GM19035 (cell line): ENCODE measurements at regions not wholly inside any gene's neighbourhood (a gene's known extent, or its start where the extent isn't known, plus 50 kb on each side); places are given as distances from the start of the nearest gene placed in this dataset.

ENCODE experiments used
- ATAC-seq: cut with Tn5 transposase; IDR thresholded peaks from one replicate; pipeline ENCODE4 v1.9.1; 2021; ENCODE audit not compliant: unreplicated experiment

GRCh38 chr10:83926606-83927005, 212.7 kb upstream of the GHITM start:
- ATAC-seq = no peak

GRCh38 chr10:83927166-83927565, 212.1 kb upstream of the GHITM start:
- no peak for ATAC-seq

DNA sequence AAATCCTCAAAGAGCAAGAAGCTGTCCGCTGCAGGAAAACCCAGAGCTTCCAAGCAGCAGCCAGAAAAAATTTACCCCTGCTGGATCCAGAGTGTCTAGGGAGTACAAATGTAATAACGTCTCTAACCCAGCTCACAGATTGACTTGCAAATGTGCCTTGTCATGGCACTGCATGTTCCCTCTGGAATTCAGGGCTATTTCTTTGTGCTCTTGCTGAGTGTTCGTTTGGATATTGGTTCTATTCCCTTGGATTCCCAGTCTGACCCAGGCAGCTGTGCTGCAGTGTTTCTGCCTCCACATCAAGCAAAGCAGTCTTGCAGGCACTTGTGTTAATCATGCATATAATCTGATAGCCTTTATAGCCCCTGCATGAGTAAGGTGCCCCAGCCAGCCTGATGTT, 209.9 kb upstream of the GHITM start:
- ATAC-seq = no peak

DNA sequence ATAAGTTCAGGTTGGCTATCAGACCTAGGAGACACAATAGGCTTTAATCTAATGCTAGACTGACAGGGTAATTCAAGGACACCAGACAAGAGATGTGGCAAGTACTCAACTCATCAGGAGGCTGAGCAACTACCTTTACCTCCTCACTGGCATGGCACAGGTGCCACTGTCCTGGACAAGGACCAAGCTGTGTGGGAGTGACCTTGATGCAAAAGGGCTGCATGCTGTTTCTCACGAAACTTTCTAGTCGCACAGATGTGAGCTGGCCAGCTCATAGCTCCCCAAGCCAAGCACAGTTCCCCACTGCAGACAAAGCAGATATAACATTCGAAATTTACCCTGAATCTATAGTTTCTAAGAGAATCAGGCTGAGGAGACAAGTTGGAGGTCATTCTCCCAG, 207.6 kb upstream of the GHITM start:
- no peak for ATAC-seq

GRCh38 chr10:83932245-83932644, 207.1 kb upstream of the GHITM start:
- ATAC-seq = no peak

GRCh38 chr10:83934062-83934461, 205.2 kb upstream of the GHITM start:
- ATAC-seq = no peak

- ATAC-seq = no peak
Measured at GRCh38 chr10:83934641-83935338, 204.5 kb upstream of the GHITM start.

GRCh38 chr10:83935339-83935736, 204.0 kb upstream of the GHITM start:
- no peak for ATAC-seq

DNA sequence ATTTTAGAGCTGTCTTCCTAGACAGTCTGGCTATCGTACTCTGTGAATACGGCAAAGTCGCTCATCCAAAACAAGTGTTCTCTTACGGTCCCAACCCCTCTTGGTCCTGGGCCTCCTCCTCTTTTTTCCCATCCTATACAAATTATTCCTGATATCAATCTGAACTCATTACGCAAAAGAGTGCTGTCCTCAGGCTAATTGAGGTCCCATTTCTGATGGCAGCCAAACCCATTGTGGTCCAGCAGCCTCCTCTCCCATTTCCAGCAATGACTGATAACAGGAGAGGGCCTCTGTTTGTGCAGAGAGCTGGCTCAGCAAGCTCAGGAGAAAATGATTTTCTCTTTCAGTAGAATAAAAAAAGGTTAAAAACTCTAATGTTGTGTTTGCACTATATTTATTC, 203.4 kb upstream of the GHITM start:
- no peak for ATAC-seq

DNA sequence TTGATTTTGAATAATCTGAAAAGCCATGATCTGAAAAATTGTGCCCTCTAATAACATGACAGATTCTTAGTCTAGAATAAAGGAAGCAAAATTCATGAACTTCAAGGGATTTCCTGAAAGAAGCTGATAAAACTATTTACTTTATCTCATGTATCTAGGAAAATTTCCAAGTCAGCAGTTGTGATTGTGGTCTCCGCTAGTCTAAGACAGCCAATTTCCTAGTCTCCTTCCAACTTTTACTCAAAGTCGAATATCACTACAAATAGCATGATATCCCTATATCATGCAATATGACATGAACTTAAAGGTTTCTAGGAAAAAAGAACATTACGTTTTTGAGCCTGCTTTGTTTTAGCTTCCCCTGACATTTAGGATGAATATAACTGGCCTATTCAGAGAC, 202.1 kb upstream of the GHITM start:
- ATAC-seq = no peak

- no peak for ATAC-seq
Measured at GRCh38 chr10:83937826-83938225, 201.5 kb upstream of the GHITM start.

GRCh38 chr10:83941189-83941588, 198.1 kb upstream of the GHITM start:
- no peak for ATAC-seq

DNA sequence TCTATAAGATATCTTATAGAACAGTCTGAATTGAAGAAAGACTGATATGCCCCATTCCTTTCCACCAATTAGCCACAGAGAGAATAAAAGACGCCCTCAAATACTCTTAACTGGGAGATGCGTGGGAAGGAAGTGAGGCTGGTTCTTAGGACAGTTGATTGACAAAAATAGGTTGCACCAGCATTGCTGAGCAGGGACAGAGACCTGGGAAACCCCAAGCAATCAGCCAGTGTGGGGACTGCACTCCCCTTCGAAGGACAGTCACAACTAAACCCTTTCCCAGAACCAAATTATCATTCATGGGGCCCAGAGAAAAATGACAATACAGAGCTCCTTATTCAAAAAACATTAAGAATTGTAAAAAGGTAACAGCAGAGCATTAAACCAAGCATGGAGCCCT, 196.9 kb upstream of the GHITM start:
- no peak for ATAC-seq

DNA sequence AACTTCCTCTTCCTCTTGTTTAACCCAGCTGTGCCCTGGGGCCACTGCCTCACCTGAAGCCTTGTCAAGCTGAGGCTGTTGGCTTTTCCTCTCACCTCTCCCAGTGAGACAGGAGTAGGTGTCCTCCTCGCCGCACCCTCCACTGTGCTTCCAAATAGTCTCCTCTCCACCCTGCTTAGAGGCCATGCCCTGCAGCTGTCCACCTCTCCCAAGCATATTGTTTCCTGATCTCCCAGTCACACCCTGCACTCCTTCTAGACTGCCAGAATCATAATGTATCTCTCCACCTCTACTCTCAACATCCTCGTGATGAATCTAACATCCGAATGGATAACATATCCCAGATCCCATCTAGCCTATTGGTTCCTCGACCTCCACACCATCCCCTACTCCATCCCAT, 196.3 kb upstream of the GHITM start:
- ATAC-seq = no peak

DNA sequence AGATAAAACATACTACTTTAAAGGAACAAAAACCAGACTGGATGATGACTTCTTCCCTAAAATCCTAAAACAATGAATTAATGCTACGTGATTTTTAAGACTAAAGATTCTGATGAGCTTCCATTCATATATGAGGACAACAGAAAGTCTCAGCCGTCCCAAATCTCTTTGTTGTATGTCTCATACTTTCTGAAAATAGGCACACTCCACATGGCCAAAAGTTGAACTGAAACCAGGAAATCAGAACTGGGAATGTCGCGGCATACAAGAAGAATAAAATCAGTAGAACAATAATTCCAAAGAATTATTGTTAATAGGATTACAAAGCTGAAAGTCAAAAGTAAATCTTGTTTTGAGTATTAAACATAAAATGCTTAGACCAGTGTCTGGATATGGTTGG, 195.4 kb upstream of the GHITM start:
- no peak for ATAC-seq

DNA sequence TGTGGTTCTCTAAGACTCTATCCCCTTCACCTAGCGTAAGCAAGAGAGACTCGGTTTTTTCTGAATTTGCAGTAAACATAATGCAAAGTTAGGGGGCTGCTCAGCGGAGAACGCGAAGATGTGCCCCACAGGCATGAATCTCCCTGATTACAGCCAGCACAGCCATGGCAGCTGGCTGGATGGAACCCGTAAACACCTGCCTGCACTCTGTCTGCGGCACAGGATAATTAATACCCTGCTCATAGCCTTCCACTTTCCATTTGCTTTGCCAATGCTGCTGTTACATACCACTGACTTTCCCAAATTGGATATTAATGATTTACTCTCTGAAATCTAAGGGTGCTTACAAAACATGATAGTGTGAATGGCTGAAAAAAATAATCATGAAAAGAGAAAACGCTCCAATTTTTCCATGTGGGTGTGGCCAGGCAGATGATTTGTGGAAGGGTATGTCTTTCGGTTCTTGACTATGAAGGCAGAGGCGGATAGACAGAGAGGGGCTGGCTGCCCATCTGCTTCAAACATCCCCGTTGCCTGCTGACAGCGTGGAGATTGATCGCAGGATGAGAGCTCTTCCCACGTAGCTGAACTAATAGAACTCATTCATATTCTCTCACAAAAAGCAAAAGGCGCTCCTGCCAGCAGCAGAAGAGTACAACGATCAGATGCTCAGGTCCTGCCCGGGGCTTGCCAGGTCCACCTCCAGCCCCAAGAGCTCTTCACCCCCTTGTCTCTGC, 193.2 kb upstream of the GHITM start:
- no peak for ATAC-seq

- ATAC-seq = no peak
Measured at GRCh38 chr10:83952314-83952713, 187.0 kb upstream of the GHITM start.

DNA sequence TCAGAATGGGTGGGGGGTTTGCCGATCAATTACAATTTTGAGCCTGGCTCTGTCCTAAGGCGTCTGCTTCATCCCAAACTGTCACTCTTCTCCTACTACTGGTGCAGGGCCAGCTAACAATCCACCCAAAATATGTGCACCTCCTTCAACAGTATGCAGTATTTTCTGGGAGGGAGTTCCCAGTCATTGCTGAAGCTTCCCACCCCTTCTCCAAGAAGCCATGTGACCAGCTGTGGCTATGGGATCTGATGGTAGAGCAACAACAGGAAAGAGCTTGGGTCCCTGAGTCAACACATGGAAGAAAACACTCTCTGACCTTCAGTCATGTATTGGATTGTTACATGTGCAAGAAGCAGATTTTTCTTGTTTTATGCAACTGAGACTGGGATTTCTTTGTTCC, 185.7 kb upstream of the GHITM start:
- ATAC-seq = no peak

DNA sequence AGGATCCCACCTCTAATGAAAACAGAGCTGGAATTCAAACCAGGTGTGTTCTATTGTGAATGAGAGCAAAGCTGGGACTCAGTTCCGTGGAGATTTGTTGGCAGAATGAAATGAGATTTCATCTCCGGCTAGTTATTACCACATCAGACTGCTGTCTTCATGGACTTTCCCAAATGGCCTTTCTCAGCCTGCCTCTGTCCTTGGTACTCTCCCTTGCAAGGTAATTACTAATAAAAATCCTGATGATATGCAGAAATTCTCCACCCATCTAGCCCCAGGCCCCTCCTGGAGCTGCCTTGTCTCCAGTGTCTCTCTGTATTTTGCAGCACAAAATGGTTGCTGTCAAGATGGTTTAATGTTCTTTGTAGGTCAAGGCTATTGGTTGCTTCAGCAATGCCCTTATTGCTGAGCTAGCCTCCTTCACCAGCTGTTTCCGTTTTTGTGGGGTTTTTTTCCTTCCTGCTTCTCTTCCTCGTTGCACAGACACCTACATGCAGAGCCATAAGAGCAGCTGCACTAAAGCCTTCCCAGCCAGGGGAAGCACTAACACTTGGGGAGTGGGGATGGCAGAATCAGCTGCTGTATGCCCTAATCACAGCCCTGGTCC, 185.0 kb upstream of the GHITM start:
- ATAC-seq = no peak

DNA sequence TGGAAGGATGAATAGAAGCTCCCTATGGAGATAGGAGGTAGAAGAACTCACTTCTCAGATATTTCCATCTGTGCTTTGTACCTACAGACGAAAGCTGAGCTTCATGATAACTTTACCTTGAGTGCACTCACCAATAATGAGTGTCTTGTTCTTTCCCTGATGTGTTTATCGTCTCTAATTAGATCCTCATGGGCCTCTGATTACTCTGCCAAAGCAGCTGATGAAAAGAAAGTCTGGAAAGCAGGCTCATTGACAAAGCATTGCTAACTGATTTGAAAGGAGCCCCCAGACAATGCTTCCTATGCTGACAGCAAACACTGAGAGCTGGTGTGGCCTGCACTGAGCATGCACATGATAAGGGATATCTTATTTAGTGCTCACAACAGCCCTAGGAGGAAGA, 183.9 kb upstream of the GHITM start:
- ATAC-seq = no peak

- no peak for ATAC-seq
Measured at GRCh38 chr10:83957168-83957947, 182.0 kb upstream of the GHITM start.

DNA sequence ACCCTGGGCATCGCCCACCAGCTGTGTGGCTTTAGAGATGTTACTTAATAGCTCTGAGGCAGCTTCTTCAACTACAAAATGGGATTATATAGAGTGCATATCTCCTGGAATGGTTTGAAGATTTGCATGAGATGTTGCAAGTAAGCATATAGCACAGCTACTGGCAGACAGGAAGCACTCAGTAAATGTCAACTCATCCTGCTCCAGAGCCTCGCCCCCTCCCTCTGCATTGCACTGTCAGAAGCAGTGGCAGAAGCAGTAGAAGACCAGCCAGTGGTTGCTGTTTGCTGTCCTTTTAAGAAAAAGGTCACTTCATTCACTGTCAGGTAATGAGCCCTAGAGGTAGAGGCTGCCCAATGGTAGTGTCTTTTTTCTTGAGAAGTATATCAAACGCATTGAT, 180.0 kb upstream of the GHITM start:
- ATAC-seq = no peak
